Left ventricle myocardium inferior (tissue), 1 donor: ENCODE measurements at regions not wholly inside any gene's neighbourhood (a gene's known extent, or its start where the extent isn't known, plus 50 kb on each side); places are given as distances from the start of the nearest gene placed in this dataset.

Experiments used
- DNase-seq: peaks from one replicate; pipeline ENCODE4 v3.0.0-alpha.2; 2020
- H3K27ac ChIP-seq: fragments of 200-600 bp; replicated peaks from 2 replicates; pipeline ENCODE4 v1.8.0; 2021
- H3K27me3 ChIP-seq: fragments of 200-600 bp; 2 replicates; pipeline ENCODE4 v1.8.0; 2021; ENCODE audit warnings: low read depth
- H3K36me3 ChIP-seq: fragments of 200-600 bp; 2 replicates; pipeline ENCODE4 v1.8.0; 2021
- H3K4me1 ChIP-seq: fragments of 200-600 bp; 2 replicates; pipeline ENCODE4 v1.8.0; 2021
- H3K4me3 ChIP-seq: fragments of 200-600 bp; 2 replicates; pipeline ENCODE4 v1.8.0; 2021; ENCODE audit warnings: mild to moderate bottlenecking, moderate library complexity
- H3K9me3 ChIP-seq: fragments of 200-600 bp; replicated peaks from 2 replicates; pipeline ENCODE4 v1.8.0; 2021
- CTCF ChIP-seq: fragments of 200-600 bp; IDR thresholded peaks from 2 replicates; pipeline ENCODE4 v1.8.0; 2021; ENCODE audit warnings: antibody characterized with exemption, mild to moderate bottlenecking, borderline replicate concordance
- intact Hi-C: fragments of 100-400 bp; cut with micrococcal nuclease; formaldehyde crosslinking; loops from one replicate; pipeline ENCODE4 v1.11.0; 2022
- donor health status: DM: no; HTN: yes; CAD: no; lungs with severe emphysema.

GRCh38 chr6:99219788-99220187, 129.7 kb downstream of the FAXC start:
- TF ChIP-seq CTCF = no peak

DNA sequence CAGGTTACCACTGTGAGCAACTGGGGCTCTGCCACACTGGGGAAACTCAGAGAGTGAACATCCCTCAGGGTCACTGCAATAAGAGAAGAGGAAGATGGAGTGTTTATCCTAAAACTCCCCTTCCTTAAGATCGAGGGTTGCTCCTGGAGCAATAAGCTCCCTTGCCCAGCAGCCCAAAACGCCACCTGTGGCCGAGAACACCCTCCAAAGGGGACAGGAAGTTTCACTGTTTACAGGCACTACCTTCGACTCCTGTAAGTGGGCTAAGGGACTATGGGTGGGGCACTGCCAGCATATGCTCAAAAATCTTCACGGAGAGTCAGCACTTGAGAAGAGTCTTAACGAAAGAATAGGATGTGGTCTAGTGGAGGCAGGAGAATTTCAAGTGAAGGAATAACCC, 132.5 kb downstream of the FAXC start:
- Histone ChIP-seq H3K4me3 (no peak overlapping the region), H3K9me3 (peaks cover 8% of the 10 kb centered on the region), H3K27me3 (peaks cover 24% of the 10 kb centered on the region), H3K36me3 (no peaks in the 10 kb centered on the region), H3K27ac (no peak overlapping the region), H3K4me1 (no peaks in the 10 kb centered on the region)
- intact Hi-C loops = no loop called here
- TF ChIP-seq CTCF = no peak
- no peak for DNase-seq

More at GRCh38 chr6:99219788-99220187, 129.7 kb downstream of the FAXC start:
- no peak overlapping the region for H3K27ac ChIP-seq
- H3K4me3 ChIP-seq = no peak overlapping the region
- peaks cover 24% of the 10 kb centered on the region for H3K27me3 ChIP-seq
- no peak for DNase-seq
- intact Hi-C loops = no loop called here
- H3K4me1 ChIP-seq = no peaks in the 10 kb centered on the region
- no peaks in the 10 kb centered on the region for H3K9me3 ChIP-seq
- no peaks in the 10 kb centered on the region for H3K36me3 ChIP-seq

- no peak for DNase-seq
- Histone ChIP-seq H3K36me3 (no peaks in the 10 kb centered on the region), H3K27ac (no peak overlapping the region), H3K4me1 (no peaks in the 10 kb centered on the region), H3K4me3 (no peak overlapping the region), H3K9me3 (peaks cover 15% of the 10 kb centered on the region), H3K27me3 (no peaks in the 10 kb centered on the region)
- TF ChIP-seq CTCF = no peak
- intact Hi-C loops = no loop called here
These were observed 153.4 kb downstream of the FAXC start for GRCh38 chr6:99195986-99196655.

GRCh38 chr6:99192561-99192960, 156.9 kb downstream of the FAXC start:
- H3K4me1 ChIP-seq = peaks cover 3% of the 10 kb centered on the region
- TF ChIP-seq CTCF = no peak
- H3K9me3 ChIP-seq = no peaks in the 10 kb centered on the region
- H3K36me3 ChIP-seq = no peaks in the 10 kb centered on the region
- intact Hi-C loops = no loop called here
- no peaks in the 10 kb centered on the region for H3K27me3 ChIP-seq
- no peak overlapping the region for H3K4me3 ChIP-seq
- no peak for DNase-seq
- no peak overlapping the region for H3K27ac ChIP-seq

- intact Hi-C loops = no loop called here
- DNase-seq = no peak
- TF ChIP-seq CTCF = no peak
- Histone ChIP-seq H3K9me3 (no peaks in the 10 kb centered on the region), H3K36me3 (no peaks in the 10 kb centered on the region), H3K27me3 (no peaks in the 10 kb centered on the region), H3K4me3 (no peak overlapping the region), H3K4me1 (peaks cover 25% of the 10 kb centered on the region), H3K27ac (no peak overlapping the region)
These were observed 159.4 kb downstream of the FAXC start for GRCh38 chr6:99189823-99190721.
